GM23338 (cell line): ENCODE measurements at regions not wholly inside any gene's neighbourhood (a gene's known extent, or its start where the extent isn't known, plus 50 kb on each side); places are given as distances from the start of the nearest gene placed in this dataset.

Experiments used
- ATAC-seq: fragments of 200-7000 bp; cut with Tn5 transposase; 3 replicates; pipeline ENCODE4 v1.9.1; 2020
- DNase-seq: peaks from one replicate; pipeline ENCODE4 v3.0.0-alpha.2; 2015; ENCODE audit warnings: low spot score
- H2AFZ ChIP-seq: fragments of 200-600 bp; sonication (generic); 2 replicates; pipeline ENCODE4 v1.8.0; 2016; ENCODE audit warnings: antibody characterized with exemption, mild to moderate bottlenecking, moderate library complexity
- H3F3A ChIP-seq: fragments of 200-600 bp; sonication (generic); replicated peaks from 2 replicates; pipeline ENCODE4 v1.8.0; 2017; ENCODE audit warnings: antibody characterized with exemption, mixed run types, low read depth
- H3K27ac ChIP-seq: fragments of 200-600 bp; sonication (generic); 2 replicates; pipeline ENCODE4 v1.6.1; 2016; ENCODE audit warnings: low read depth
- H3K27me3 ChIP-seq: fragments of 200-600 bp; sonication (generic); 2 replicates; pipeline ENCODE4 v1.8.0; 2016; ENCODE audit warnings: mild to moderate bottlenecking, mixed run types, moderate library complexity; ENCODE audit not compliant: insufficient read depth
- H3K36me3 ChIP-seq: fragments of 200-600 bp; sonication (generic); 2 replicates; pipeline ENCODE4 v1.8.0; 2016; ENCODE audit warnings: mild to moderate bottlenecking; ENCODE audit not compliant: insufficient read depth
- H3K4me1 ChIP-seq: fragments of 200-600 bp; sonication (generic); 2 replicates; pipeline ENCODE4 v1.8.0; 2016; ENCODE audit warnings: mild to moderate bottlenecking, moderate library complexity; ENCODE audit not compliant: insufficient read depth
- H3K4me2 ChIP-seq: fragments of 200-600 bp; sonication (generic); 2 replicates; pipeline ENCODE4 v1.7.1; 2017; ENCODE audit warnings: mixed run types
- H3K4me3 ChIP-seq: fragments of 200-600 bp; sonication (generic); 2 replicates; pipeline ENCODE4 v1.6.1; 2016; ENCODE audit warnings: mixed run types
- H3K79me2 ChIP-seq: fragments of 200-600 bp; sonication (generic); replicated peaks from 2 replicates; pipeline ENCODE4 v1.8.0; 2017; ENCODE audit warnings: mild to moderate bottlenecking; ENCODE audit not compliant: insufficient read depth
- H3K9me2 ChIP-seq: fragments of 200-600 bp; sonication (generic); 2 replicates; pipeline ENCODE4 v1.8.0; 2017; ENCODE audit not compliant: insufficient read depth
- H4K20me1 ChIP-seq: fragments of 200-600 bp; sonication (generic); replicated peaks from 2 replicates; pipeline ENCODE4 v1.8.0; 2017; ENCODE audit warnings: mild to moderate bottlenecking; ENCODE audit not compliant: insufficient read depth
- H3K27ac Mint-ChIP-seq: 2 replicates; pipeline ENCODE4 v1.8.0; 2020; ENCODE audit warnings: inconsistent platforms, mild to moderate bottlenecking, moderate library complexity, mixed read lengths
- H3K27me3 Mint-ChIP-seq: 3 replicates; pipeline ENCODE4 v1.8.0; 2022; ENCODE audit warnings: low read depth, mild to moderate bottlenecking, moderate library complexity, mixed read lengths, inconsistent platforms; ENCODE audit not compliant: insufficient read depth, poor library complexity
- H3K36me3 Mint-ChIP-seq: 3 replicates; pipeline ENCODE4 v1.8.0; 2021; ENCODE audit warnings: low read depth, mild to moderate bottlenecking, inconsistent platforms, moderate library complexity, mixed read lengths
- H3K4me1 Mint-ChIP-seq: 3 replicates; pipeline ENCODE4 v1.8.0; 2020; ENCODE audit warnings: mild to moderate bottlenecking, inconsistent platforms, mixed read lengths
- H3K4me3 Mint-ChIP-seq: 3 replicates; pipeline ENCODE4 v1.8.0; 2021; ENCODE audit warnings: moderate library complexity, mild to moderate bottlenecking, inconsistent platforms, mixed read lengths
- H3K9me3 Mint-ChIP-seq: 3 replicates; pipeline ENCODE4 v1.8.0; 2020; ENCODE audit warnings: moderate library complexity, mild to moderate bottlenecking, inconsistent platforms, mixed read lengths
- EZH2 ChIP-seq: fragments of 200-600 bp; sonication (generic); IDR thresholded peaks from one replicate; pipeline ENCODE4 v1.8.0; 2017; ENCODE audit warnings: antibody characterized with exemption, mild to moderate bottlenecking, low read depth; ENCODE audit not compliant: unreplicated experiment
- EZH2phosphoT487 ChIP-seq: fragments of 200-600 bp; sonication (generic); IDR thresholded peaks from one replicate; pipeline ENCODE4 v1.8.1; 2018; ENCODE audit warnings: antibody characterized with exemption; ENCODE audit not compliant: unreplicated experiment
- JUNB ChIP-seq: IDR thresholded peaks from one replicate; pipeline ENCODE4 v1.6.1; 2016; ENCODE audit warnings: antibody characterized with exemption; ENCODE audit not compliant: unreplicated experiment
- POLR2AphosphoS5 ChIP-seq: IDR thresholded peaks from 2 replicates; pipeline ENCODE4 v1.6.1; 2016; ENCODE audit warnings: antibody characterized with exemption, low read depth
- STAT1 ChIP-seq: IDR thresholded peaks from one replicate; pipeline ENCODE4 v1.6.1; 2016; ENCODE audit warnings: antibody characterized with exemption; ENCODE audit not compliant: unreplicated experiment
- ZNF331 ChIP-seq: fragments of 250-450 bp; sonication (Bioruptor Pico); IDR thresholded peaks from 2 replicates; pipeline ENCODE4 v1.5.0; 2020; ENCODE audit warnings: low read depth, mild to moderate bottlenecking, moderate library complexity
- TF ChIP-seq, protein P1 (sequence below), 2 experiments: fragments of 200-600 bp in 1 of 2; sonication (generic) in 1 of 2; conservative IDR thresholded peaks; 2 replicates each; pipeline versions ENCODE4 v1.5.1 to v1.6.1; 2016 to 2017; ENCODE audit warnings: antibody characterized with exemption in 2 of 2, low read depth in 2 of 2, mild to moderate bottlenecking in 2 of 2, moderate library complexity in 1 of 2
- TF ChIP-seq, protein P2 (sequence below): fragments of 250-450 bp; sonication (Bioruptor Pico); IDR thresholded peaks from 2 replicates; pipeline ENCODE4 v1.5.0; 2020; ENCODE audit warnings: mild to moderate bottlenecking, moderate library complexity
- TF ChIP-seq, protein P3 (sequence below): IDR thresholded peaks from 2 replicates; pipeline ENCODE4 v1.6.1; 2016; ENCODE audit warnings: antibody characterized with exemption

DNA sequence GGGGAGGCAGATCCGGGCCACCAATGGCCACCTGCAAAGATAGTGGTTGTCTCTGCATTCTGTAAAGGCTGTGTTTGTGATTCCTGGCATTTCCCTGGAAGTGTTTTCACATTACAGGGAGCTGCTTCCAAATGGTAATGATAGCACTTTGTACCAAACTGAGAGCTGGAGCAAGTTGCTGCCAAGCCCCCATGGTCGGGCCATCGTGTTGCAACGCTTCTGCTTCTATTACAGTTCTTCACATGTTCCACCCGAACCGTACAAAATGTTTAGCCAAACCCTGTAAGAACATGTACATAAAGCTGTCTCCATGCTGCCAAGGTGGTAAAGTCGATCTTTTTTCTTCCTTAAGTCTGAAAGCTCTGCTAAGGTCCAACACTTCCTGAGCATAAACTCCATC lies 397.7 kb upstream of the NFE2L3 start (continued):
- no peak for TF ChIP-seq EZH2
- no peak for TF ChIP-seq ZNF331 (CRISPR knock-in tag)

DNA sequence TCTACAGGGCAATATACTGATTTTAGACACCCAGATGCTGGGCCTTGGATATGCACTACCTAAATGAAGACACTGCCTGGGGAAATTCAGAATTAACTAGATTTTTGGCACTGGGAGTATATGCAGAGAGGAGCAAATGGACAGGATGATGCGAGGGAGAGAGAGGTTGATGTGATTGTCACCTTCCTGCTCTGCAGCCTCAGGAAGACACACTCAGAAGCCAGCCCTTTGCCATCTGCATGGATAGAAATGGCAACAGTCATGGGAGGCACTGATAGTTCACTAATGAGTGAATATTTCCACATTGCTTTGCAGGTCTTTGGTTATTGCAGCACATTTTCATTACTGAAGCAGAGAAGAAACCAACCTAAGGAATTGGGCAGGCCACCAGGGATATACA lies 397.2 kb upstream of the NFE2L3 start:
- H3K9me2 ChIP-seq = 0 out of 2 replicates have a peak, but pooled peaks cover 5% of the 10 kb centered on the region
- H3K27ac ChIP-seq = no peak overlapping the region
- peaks cover 18% of the 10 kb centered on the region; the same call in 1 of the 2 replicates for H3K4me1 ChIP-seq
- H3K4me3 ChIP-seq = no peak overlapping the region
- H3K79me2 ChIP-seq = no peaks in the 10 kb centered on the region
- H4K20me1 ChIP-seq = no peaks in the 10 kb centered on the region
- H3K27ac Mint-ChIP-seq = no peak overlapping the region
- no peak overlapping the region for H3K4me2 ChIP-seq
- DNase-seq (no peak), ATAC-seq (no peak)
- peaks cover 41% of the 10 kb centered on the region for H3K4me1 Mint-ChIP-seq
- H3K27me3 ChIP-seq = no peaks in the 10 kb centered on the region
- H3K36me3 ChIP-seq = no peaks in the 10 kb centered on the region
- no peaks in the 10 kb centered on the region; the same call in 2 of the 3 replicates for H3K9me3 Mint-ChIP-seq
- H3F3A ChIP-seq = no peaks in the 10 kb centered on the region
- TF ChIP-seq STAT1 = no peak
- TF ChIP-seq ZNF331 (CRISPR knock-in tag) = no peak
- TF ChIP-seq EZH2phosphoT487 = no peak
- no peak for TF ChIP-seq JUNB
- TF ChIP-seq POLR2AphosphoS5 = no peak
- TF ChIP-seq, protein P1, sequence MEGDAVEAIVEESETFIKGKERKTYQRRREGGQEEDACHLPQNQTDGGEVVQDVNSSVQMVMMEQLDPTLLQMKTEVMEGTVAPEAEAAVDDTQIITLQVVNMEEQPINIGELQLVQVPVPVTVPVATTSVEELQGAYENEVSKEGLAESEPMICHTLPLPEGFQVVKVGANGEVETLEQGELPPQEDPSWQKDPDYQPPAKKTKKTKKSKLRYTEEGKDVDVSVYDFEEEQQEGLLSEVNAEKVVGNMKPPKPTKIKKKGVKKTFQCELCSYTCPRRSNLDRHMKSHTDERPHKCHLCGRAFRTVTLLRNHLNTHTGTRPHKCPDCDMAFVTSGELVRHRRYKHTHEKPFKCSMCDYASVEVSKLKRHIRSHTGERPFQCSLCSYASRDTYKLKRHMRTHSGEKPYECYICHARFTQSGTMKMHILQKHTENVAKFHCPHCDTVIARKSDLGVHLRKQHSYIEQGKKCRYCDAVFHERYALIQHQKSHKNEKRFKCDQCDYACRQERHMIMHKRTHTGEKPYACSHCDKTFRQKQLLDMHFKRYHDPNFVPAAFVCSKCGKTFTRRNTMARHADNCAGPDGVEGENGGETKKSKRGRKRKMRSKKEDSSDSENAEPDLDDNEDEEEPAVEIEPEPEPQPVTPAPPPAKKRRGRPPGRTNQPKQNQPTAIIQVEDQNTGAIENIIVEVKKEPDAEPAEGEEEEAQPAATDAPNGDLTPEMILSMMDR (conservative IDR thresholded peaks at IDR 0.05; ENCODE audit: low read depth in 2 of 2) = no peak
- TF ChIP-seq, protein P2, sequence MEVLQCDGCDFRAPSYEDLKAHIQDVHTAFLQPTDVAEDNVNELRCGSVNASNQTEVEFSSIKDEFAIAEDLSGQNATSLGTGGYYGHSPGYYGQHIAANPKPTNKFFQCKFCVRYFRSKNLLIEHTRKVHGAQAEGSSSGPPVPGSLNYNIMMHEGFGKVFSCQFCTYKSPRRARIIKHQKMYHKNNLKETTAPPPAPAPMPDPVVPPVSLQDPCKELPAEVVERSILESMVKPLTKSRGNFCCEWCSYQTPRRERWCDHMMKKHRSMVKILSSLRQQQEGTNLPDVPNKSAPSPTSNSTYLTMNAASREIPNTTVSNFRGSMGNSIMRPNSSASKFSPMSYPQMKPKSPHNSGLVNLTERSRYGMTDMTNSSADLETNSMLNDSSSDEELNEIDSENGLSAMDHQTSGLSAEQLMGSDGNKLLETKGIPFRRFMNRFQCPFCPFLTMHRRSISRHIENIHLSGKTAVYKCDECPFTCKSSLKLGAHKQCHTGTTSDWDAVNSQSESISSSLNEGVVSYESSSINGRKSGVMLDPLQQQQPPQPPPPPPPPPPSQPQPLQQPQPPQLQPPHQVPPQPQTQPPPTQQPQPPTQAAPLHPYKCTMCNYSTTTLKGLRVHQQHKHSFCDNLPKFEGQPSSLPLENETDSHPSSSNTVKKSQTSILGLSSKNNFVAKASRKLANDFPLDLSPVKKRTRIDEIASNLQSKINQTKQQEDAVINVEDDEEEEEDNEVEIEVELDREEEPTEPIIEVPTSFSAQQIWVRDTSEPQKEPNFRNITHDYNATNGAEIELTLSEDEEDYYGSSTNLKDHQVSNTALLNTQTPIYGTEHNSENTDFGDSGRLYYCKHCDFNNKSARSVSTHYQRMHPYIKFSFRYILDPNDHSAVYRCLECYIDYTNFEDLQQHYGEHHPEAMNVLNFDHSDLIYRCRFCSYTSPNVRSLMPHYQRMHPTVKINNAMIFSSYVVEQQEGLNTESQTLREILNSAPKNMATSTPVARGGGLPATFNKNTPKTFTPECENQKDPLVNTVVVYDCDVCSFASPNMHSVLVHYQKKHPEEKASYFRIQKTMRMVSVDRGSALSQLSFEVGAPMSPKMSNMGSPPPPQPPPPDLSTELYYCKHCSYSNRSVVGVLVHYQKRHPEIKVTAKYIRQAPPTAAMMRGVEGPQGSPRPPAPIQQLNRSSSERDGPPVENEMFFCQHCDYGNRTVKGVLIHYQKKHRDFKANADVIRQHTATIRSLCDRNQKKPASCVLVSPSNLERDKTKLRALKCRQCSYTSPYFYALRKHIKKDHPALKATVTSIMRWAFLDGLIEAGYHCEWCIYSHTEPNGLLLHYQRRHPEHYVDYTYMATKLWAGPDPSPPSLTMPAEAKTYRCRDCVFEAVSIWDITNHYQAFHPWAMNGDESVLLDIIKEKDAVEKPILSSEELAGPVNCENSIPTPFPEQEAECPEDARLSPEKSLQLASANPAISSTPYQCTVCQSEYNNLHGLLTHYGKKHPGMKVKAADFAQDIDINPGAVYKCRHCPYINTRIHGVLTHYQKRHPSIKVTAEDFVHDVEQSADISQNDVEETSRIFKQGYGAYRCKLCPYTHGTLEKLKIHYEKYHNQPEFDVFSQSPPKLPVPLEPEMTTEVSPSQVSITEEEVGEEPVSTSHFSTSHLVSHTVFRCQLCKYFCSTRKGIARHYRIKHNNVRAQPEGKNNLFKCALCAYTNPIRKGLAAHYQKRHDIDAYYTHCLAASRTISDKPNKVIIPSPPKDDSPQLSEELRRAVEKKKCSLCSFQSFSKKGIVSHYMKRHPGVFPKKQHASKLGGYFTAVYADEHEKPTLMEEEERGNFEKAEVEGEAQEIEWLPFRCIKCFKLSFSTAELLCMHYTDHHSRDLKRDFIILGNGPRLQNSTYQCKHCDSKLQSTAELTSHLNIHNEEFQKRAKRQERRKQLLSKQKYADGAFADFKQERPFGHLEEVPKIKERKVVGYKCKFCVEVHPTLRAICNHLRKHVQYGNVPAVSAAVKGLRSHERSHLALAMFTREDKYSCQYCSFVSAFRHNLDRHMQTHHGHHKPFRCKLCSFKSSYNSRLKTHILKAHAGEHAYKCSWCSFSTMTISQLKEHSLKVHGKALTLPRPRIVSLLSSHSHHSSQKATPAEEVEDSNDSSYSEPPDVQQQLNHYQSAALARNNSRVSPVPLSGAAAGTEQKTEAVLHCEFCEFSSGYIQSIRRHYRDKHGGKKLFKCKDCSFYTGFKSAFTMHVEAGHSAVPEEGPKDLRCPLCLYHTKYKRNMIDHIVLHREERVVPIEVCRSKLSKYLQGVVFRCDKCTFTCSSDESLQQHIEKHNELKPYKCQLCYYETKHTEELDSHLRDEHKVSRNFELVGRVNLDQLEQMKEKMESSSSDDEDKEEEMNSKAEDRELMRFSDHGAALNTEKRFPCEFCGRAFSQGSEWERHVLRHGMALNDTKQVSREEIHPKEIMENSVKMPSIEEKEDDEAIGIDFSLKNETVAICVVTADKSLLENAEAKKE (CRISPR knock-in tag) = no peak
- TF ChIP-seq EZH2 = no peak
- TF ChIP-seq, protein P3, sequence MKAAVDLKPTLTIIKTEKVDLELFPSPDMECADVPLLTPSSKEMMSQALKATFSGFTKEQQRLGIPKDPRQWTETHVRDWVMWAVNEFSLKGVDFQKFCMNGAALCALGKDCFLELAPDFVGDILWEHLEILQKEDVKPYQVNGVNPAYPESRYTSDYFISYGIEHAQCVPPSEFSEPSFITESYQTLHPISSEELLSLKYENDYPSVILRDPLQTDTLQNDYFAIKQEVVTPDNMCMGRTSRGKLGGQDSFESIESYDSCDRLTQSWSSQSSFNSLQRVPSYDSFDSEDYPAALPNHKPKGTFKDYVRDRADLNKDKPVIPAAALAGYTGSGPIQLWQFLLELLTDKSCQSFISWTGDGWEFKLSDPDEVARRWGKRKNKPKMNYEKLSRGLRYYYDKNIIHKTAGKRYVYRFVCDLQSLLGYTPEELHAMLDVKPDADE = no peak
- peaks cover 4% of the 10 kb centered on the region for H3K27me3 Mint-ChIP-seq
- H3K36me3 Mint-ChIP-seq = no peaks in the 10 kb centered on the region
- H2AFZ ChIP-seq = no peak overlapping the region
- H3K4me3 Mint-ChIP-seq = no peak overlapping the region
